Mucosa of descending colon (tissue), 3 donors: ENCODE measurements at regions not wholly inside any gene's neighbourhood (a gene's known extent, or its start where the extent isn't known, plus 50 kb on each side); places are given as distances from the start of the nearest gene placed in this dataset.

ENCODE experiments used
- ATAC-seq: fragments of 200-7000 bp; cut with Tn5 transposase; one replicate; pipeline ENCODE4 v1.9.1; 2020; ENCODE audit warnings: mild to moderate bottlenecking, moderate library complexity
- DNase-seq, 3 donors: peaks; one replicate each; pipeline ENCODE4 v3.0.0-alpha.2; 2020
- H3K36me3 ChIP-seq: fragments of 200-600 bp; one replicate; pipeline ENCODE4 v1.8.0; 2021; ENCODE audit warnings: low read depth, mild to moderate bottlenecking
- H3K4me1 ChIP-seq: fragments of 200-600 bp; one replicate; pipeline ENCODE4 v1.8.0; 2021; ENCODE audit warnings: low read depth, mild to moderate bottlenecking
- H3K4me3 ChIP-seq: fragments of 200-600 bp; one replicate; pipeline ENCODE4 v1.8.0; 2021; ENCODE audit warnings: mild to moderate bottlenecking
- H3K9me3 ChIP-seq: fragments of 200-600 bp; one replicate; pipeline ENCODE4 v1.8.0; 2021; ENCODE audit warnings: mild to moderate bottlenecking
- CTCF ChIP-seq: fragments of 200-600 bp; IDR thresholded peaks from one replicate; pipeline ENCODE4 v1.8.0; 2022; ENCODE audit warnings: antibody characterized with exemption, mild to moderate bottlenecking
- intact Hi-C, 2 donors: fragments of 100-400 bp; cut with DNase I in 1 of 2; cut with micrococcal nuclease in 1 of 2; formaldehyde crosslinking; loops; one replicate each; pipeline versions ENCODE4 v1.11.0 to v1.11.1; 2022; cut with DNase I, micrococcal nuclease
- donor health status: DM: no; HTN: no; CAD: no; lungs with moderate emphysema.
- donor health status: DM: no; HTN: no; CAD: no.
- donor health status: DM: no; HTN: yes; CAD: no.

- ATAC-seq = no peak
- TF ChIP-seq CTCF = no peak
- DNase-seq = no peak
- H3K4me1 ChIP-seq = no peaks in the 10 kb centered on the region
- no peaks in the 10 kb centered on the region for H3K9me3 ChIP-seq
- H3K36me3 ChIP-seq = no peaks in the 10 kb centered on the region
- intact Hi-C loops = no loop called here
- H3K4me3 ChIP-seq = no peak overlapping the region
Measured at GRCh38 chr6:40116832-40117231, 182.6 kb upstream of the MOCS1 start.

GRCh38 chr6:40112350-40112749, 178.1 kb upstream of the MOCS1 start:
- no peaks in the 10 kb centered on the region for H3K4me1 ChIP-seq
- intact Hi-C loops = no loop called here
- no peak overlapping the region for H3K4me3 ChIP-seq
- TF ChIP-seq CTCF = no peak
- ATAC-seq (no peak), DNase-seq (no peak)
- no peaks in the 10 kb centered on the region for H3K9me3 ChIP-seq
- H3K36me3 ChIP-seq = no peaks in the 10 kb centered on the region

- intact Hi-C loops = no loop called here
- no peak for DNase-seq
- Histone ChIP-seq H3K4me1 (no peaks in the 10 kb centered on the region), H3K4me3 (no peak overlapping the region), H3K36me3 (no peaks in the 10 kb centered on the region), H3K9me3 (no peaks in the 10 kb centered on the region)
- no peak for TF ChIP-seq CTCF
- no peak for ATAC-seq
Measured at GRCh38 chr6:40108736-40109135, 174.5 kb upstream of the MOCS1 start.

- DNase-seq (no peak), ATAC-seq (no peak)
- Histone ChIP-seq H3K9me3 (no peaks in the 10 kb centered on the region), H3K36me3 (no peaks in the 10 kb centered on the region), H3K4me3 (no peak overlapping the region), H3K4me1 (no peaks in the 10 kb centered on the region)
- no peak for TF ChIP-seq CTCF
- intact Hi-C loops = no loop called here
Measured at GRCh38 chr6:40106840-40107239, 172.6 kb upstream of the MOCS1 start.

GRCh38 chr6:40098774-40099173, 164.5 kb upstream of the MOCS1 start:
- Histone ChIP-seq H3K4me3 (no peak overlapping the region), H3K9me3 (no peaks in the 10 kb centered on the region), H3K4me1 (no peaks in the 10 kb centered on the region), H3K36me3 (no peaks in the 10 kb centered on the region)
- ATAC-seq = no peak
- intact Hi-C loops = no loop called here
- DNase-seq = no peak
- TF ChIP-seq CTCF = no peak

- no peak for TF ChIP-seq CTCF
- Histone ChIP-seq H3K36me3 (no peaks in the 10 kb centered on the region), H3K4me3 (no peak overlapping the region), H3K9me3 (no peaks in the 10 kb centered on the region), H3K4me1 (no peaks in the 10 kb centered on the region)
- intact Hi-C loops = no loop called here
- ATAC-seq = no peak
- DNase-seq = no peak
Measured at GRCh38 chr6:40097590-40097989, 163.3 kb upstream of the MOCS1 start.
